HAP-1 (cell line): ENCODE measurements at regions not wholly inside any gene's neighbourhood (a gene's known extent, or its start where the extent isn't known, plus 50 kb on each side); places are given as distances from the start of the nearest gene placed in this dataset.
"Not testable (repeated sequence)": the region's sequence is repeated elsewhere in the genome, so short reads cannot be mapped to it uniquely, and the experiment has no call there.

ENCODE experiments used
- DNase-seq, 2 experiments: peaks; one replicate each; pipeline ENCODE4 v3.0.0-alpha.2; 2016 to 2020; ENCODE audit warnings: low spot score in 2 of 2
- H3K27me3 ChIP-seq: fragments of 250-450 bp; sonication (Bioruptor Pico); 2 replicates; pipeline ENCODE4 v1.5.1; 2020; ENCODE audit warnings: low read depth, mild to moderate bottlenecking, moderate library complexity
- H3K36me3 ChIP-seq: fragments of 250-450 bp; sonication (Bioruptor Pico); replicated peaks from 2 replicates; pipeline ENCODE4 v1.5.1; 2020; ENCODE audit warnings: mild to moderate bottlenecking
- H3K4me1 ChIP-seq: fragments of 250-450 bp; sonication (Bioruptor Pico); 2 replicates; pipeline ENCODE4 v1.5.1; 2020; ENCODE audit warnings: mild to moderate bottlenecking
- H3K4me3 ChIP-seq: fragments of 250-450 bp; sonication (Bioruptor Pico); 2 replicates; pipeline ENCODE4 v1.5.1; 2020; ENCODE audit warnings: mild to moderate bottlenecking, moderate library complexity
- H3K9me3 ChIP-seq: fragments of 250-450 bp; sonication (Bioruptor Pico); 2 replicates; pipeline ENCODE4 v1.5.1; 2020; ENCODE audit warnings: mild to moderate bottlenecking, moderate library complexity
- in situ Hi-C: fragments of 300-500 bp; cut with MboI; formaldehyde crosslinking; loops from 3 replicates; pipeline ENCODE4 v1.14.3; 2020; ENCODE audit warnings: low sequenced_read_pairs, inconsistent platforms, mixed read lengths

DNA sequence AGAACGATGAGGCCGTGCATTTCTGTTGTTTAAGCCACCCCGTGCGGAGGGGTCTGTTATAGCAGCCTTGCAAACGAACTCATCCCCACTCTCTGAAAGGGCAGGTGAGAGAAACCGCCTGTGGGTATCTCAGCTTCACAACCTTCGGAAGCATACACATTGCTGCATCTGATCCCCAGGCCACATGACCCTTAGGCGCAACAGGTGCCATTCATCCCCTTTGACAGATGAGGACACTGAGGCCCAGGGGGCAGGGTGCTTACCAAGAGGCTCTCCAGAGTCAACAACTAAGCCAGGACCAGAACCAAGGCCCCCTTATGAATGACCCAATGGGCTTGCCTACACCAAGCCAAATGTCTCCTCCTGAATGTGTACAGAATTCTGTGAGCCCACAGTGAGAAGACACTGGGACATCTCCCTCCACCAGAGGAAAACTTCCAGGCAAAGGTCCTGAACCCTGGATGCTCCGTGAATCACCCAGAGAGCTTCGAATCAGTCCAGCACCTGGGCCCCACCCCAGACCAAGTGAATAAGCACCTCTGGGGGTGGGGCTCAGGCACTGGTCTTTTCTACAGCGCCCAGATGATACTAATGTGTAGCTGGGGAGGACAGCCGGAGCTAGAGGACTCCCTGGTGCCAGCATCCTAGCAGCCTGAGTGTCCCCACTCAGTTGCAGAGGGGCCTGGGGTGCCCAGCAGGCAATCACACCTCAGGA, 83.2 kb downstream of the BUD13 start:
- H3K36me3 ChIP-seq: no peaks in the 10 kb centered on the region
- no peaks in the 10 kb centered on the region for H3K9me3 ChIP-seq
- in situ Hi-C loops: loop anchor here (25.0 kb wide), 1 partner anchor 1352 kb away; no protein-coding TSS in a partner anchor
- H3K4me3 ChIP-seq: no peak overlapping the region
- H3K27me3 ChIP-seq: peaks cover 3% of the 10 kb centered on the region
- no peak for DNase-seq
- H3K4me1 ChIP-seq: no peaks in the 10 kb centered on the region

DNA sequence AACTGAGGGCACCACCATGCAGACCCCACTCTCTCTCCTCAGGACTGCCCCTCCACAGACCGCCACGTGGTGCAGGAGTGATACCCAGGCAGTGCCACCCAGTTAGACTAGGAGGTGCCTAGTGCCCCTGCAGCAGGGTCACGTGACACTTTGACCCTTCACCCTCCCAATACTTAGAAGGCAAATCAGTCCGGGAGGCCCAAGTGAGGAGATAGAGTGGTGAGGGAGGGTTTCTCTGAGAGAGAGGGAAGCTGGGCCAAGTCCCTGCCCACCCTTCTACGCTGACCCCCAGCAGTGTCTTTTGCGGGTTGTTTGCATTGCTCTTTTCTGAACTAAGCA, 84.6 kb downstream of the BUD13 start:
- no peaks in the 10 kb centered on the region for H3K36me3 ChIP-seq
- no peak for DNase-seq
- in situ Hi-C loops: loop anchor here (25.0 kb wide), 1 partner anchor 1351 kb away; no protein-coding TSS in a partner anchor
- H3K4me3 ChIP-seq: no peak overlapping the region
- H3K9me3 ChIP-seq: no peaks in the 10 kb centered on the region
- H3K27me3 ChIP-seq: peaks cover 3% of the 10 kb centered on the region
- no peaks in the 10 kb centered on the region for H3K4me1 ChIP-seq

DNA sequence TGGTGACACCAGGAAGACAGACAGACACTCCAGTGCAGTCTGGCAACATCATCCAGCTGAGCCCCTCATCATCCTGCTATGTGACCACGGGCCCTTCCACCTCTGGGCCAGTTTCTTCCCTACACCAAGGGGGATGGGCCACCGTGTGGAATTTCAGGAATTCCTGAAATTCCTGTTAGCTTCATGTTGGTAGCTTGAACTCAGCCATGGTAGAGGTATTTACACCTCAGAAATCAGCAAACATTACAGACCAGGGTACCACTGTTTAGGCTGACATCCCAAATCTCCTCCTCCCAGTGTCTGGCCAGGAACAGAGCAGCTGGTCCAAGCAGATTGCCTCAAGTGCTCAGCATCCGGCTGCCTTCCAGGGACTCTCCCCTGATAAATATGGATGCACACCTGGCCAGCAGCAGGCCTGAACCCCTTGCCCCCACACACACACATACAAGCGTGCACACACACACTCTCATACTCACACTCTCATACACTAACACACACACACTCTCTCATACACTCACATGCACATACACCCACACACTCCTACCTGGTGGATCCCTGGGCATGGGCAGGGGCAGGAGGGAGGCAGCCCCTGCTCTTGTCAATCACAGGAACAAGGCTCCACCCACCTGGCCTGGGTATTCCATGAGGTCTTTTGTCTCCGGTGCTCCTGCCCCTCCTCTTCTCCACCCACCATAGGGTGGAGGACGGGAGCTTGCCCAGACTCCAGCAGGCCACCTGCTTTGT, 85.2 kb downstream of the BUD13 start:
- DNase-seq: no peak
- Histone ChIP-seq H3K4me1 (no peaks in the 10 kb centered on the region), H3K4me3 (no peak overlapping the region), H3K9me3 (no peaks in the 10 kb centered on the region; the same call in 1 of the 2 replicates), H3K36me3 (no peaks in the 10 kb centered on the region), H3K27me3 (peaks cover 3% of the 10 kb centered on the region)
- in situ Hi-C loops: loop anchor here (25.0 kb wide), 1 partner anchor 1350 kb away; no protein-coding TSS in a partner anchor

DNA sequence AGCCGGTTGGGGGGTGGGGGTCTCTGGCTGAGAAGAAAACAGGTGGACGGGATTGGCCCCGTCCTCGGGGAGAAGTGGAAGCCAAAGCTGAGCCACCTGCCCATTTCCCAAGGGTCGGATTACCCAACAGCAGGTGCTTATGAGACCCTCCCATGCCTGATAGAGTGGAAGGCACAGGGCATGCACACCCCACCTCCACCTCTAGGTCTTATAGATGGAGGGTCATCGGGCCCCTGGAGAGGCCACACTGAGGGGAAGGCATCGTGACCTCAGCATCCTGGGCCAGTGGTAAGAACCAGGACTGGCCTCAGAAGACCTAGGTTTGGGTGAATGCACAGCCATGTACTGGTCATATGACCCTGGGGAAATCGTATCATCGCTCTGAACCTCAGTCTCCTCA, 85.9 kb downstream of the BUD13 start:
- peaks cover 3% of the 10 kb centered on the region for H3K27me3 ChIP-seq
- no peaks in the 10 kb centered on the region for H3K36me3 ChIP-seq
- in situ Hi-C loops: loop anchor here (25.0 kb wide), 1 partner anchor 1350 kb away; no protein-coding TSS in a partner anchor
- H3K4me3 ChIP-seq: no peak overlapping the region
- H3K9me3 ChIP-seq: no peaks in the 10 kb centered on the region; the same call in 1 of the 2 replicates
- no peak for DNase-seq
- no peaks in the 10 kb centered on the region for H3K4me1 ChIP-seq

DNA sequence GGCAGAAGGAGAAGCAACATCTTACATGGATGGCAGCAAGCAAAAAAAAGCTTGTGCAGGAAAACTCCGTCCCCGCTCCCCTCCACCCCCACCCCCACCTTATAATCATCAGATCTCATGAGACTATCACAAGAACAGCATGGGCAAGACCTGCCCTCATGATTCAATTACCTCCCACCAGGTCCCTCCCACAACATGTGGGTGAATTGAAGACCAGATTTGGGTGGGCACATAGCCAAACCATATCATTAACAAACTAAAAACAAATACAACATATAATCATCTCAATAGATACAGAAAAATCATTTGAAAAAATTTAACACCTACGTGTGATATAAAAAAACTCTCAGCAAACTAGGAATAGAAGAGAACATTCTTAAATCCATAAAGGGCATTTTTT, 88.8 kb downstream of the BUD13 start:
- H3K4me3 ChIP-seq: no peak overlapping the region
- no peak for DNase-seq
- H3K27me3 ChIP-seq: peaks cover 8% of the 10 kb centered on the region
- no peaks in the 10 kb centered on the region for H3K36me3 ChIP-seq
- no peaks in the 10 kb centered on the region for H3K4me1 ChIP-seq
- no peaks in the 10 kb centered on the region; the same call in 1 of the 2 replicates for H3K9me3 ChIP-seq
- in situ Hi-C loops: loop anchor here (25.0 kb wide), 1 partner anchor 1347 kb away; no protein-coding TSS in a partner anchor

DNA sequence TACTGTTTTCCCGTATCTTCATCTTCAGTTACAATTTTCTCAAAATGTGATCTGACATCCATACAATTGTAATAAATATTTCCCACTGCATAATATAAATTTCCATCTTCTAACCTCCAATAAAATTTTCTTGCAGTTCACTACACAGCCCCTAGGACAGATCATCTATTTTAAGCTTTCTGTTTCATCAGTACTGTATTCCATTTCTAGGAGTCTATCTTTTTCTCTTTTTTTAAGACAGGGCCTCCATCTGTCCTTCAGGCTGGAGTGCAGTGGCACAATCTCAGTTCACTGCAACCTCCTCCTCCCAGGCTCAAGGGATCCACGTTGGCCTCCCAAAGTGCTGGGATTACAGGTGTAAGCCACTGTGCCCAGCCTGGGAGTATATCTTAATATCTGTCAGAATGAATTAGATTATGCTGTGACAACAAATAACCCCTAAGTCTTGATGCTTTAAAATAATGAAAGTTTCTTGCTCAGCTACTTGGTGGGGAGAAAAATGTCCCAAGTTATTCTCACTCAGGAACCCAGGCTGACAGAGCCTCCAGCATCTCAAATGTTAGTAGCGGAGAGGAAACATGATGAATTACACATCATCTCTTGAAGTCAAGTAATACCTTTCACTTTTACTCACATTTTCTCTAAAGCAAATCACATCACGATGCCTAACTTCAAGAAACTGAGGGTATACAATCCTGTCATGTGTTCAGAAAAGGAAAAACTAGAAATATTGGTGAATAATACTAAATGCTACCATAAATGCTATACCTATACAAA, 92.2 kb downstream of the BUD13 start:
- Histone ChIP-seq H3K4me1 (no peaks in the 10 kb centered on the region), H3K4me3 (no peak overlapping the region), H3K36me3 (no peaks in the 10 kb centered on the region), H3K27me3 (peaks cover 8% of the 10 kb centered on the region), H3K9me3 (no peaks in the 10 kb centered on the region; the same call in 1 of the 2 replicates)
- no peak for DNase-seq
- in situ Hi-C loops: loop anchor here (25.0 kb wide), 1 partner anchor 1343 kb away; no protein-coding TSS in a partner anchor

DNA sequence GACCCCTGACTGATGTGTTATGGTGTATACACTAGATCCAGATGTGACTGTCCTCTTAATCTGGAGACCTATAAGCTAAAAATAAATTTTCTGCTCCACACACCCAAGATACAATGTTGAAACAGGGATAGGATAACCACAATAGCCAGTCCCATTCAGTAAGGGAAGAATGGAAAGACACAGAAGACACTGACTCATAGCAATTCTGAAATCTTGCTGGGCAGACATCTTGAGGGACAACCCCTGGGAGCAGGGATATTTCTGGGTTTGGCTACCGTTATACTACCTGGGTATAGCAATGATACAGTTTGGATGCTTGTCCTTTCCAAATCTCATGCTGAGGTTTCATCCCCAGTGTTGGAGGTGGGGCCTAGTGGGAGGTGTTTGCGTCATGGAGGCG, 93.9 kb downstream of the BUD13 start:
- no peak for DNase-seq
- H3K4me3 ChIP-seq: no peak overlapping the region
- peaks cover 5% of the 10 kb centered on the region; the same call in 1 of the 2 replicates for H3K27me3 ChIP-seq
- no peaks in the 10 kb centered on the region for H3K36me3 ChIP-seq
- no peaks in the 10 kb centered on the region for H3K4me1 ChIP-seq
- in situ Hi-C loops: loop anchor here (25.0 kb wide), 1 partner anchor 1342 kb away; no protein-coding TSS in a partner anchor
- H3K9me3 ChIP-seq: no peaks in the 10 kb centered on the region; the same call in 1 of the 2 replicates

DNA sequence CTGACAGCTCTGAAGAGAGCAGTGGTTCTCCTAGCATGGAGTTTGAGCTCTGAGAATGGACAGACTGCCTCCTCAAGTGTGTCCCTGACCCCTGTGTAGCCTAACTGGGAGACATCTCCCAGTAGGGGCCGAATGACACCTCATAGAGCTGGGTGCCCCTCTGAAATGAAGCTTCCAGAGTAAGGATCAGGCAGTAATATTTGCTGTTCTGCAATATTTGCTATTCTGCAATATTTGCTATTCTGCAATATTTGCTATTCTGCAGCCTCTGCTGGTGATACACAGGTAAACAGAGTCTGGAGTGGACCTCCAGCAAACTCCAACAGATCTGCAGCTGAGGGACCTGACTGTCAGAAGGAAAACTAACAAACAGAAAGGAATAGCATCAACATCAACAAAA, 105.5 kb downstream of the BUD13 start:
- H3K27me3 ChIP-seq, H3K9me3 ChIP-seq, H3K36me3 ChIP-seq, in situ Hi-C loops, DNase-seq, H3K4me3 ChIP-seq, H3K4me1 ChIP-seq: not testable (repeated sequence)

DNA sequence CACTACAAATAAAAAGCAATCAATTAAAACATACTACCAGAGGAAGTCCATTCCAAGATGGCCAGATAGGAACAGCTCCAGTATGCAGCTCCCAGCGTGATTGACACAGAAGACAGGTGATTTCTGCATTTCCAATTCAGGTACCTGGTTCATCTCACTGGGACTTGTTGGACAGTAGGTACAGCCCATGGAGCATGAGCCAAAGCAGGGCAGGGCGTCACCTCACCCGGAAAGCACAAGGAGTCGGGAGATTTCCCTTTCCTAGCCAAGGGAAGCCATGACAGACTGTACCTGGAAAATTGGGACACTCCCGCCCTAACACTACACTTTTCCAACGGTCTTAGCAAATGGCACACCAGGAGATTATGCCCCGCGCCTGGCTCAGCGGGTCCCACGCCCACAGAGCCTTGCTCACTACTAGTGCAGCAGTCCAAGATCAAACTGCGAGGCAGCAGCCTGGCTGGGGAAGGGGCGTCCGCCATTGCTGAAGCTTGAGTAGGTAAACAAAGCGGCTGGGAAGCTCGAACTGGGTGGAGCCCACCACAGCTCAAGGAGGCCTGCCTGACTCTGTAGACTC, 106.0 kb downstream of the BUD13 start:
- H3K4me3 ChIP-seq, H3K9me3 ChIP-seq, H3K27me3 ChIP-seq, in situ Hi-C loops, H3K4me1 ChIP-seq, DNase-seq, H3K36me3 ChIP-seq: not testable (repeated sequence)

DNA sequence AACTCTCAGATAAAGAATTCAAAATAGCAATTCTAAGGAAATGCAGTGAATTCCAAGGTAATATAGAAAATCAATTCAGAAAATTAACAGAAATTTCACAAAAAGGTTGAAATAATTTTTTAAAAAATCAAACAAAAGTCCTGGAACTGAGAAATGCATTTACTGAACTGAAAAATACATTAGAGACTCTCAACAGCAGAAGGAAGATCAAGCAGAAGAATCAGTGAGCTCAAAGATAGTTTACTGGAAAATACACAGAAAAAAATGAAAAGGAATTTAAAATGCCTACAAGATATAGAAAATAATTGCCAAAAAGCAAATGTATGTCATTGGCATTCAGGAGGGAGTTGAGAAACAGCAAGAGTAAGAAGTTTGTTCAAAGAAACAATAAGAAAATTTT, 107.3 kb downstream of the BUD13 start:
- no peak for DNase-seq
- Histone ChIP-seq H3K27me3 (peaks cover 8% of the 10 kb centered on the region), H3K4me3 (no peak overlapping the region), H3K9me3 (0 out of 2 replicates have a peak, but pooled peaks cover 7% of the 10 kb centered on the region), H3K4me1 (no peaks in the 10 kb centered on the region), H3K36me3 (no peaks in the 10 kb centered on the region)
- in situ Hi-C loops: no loop called here

DNA sequence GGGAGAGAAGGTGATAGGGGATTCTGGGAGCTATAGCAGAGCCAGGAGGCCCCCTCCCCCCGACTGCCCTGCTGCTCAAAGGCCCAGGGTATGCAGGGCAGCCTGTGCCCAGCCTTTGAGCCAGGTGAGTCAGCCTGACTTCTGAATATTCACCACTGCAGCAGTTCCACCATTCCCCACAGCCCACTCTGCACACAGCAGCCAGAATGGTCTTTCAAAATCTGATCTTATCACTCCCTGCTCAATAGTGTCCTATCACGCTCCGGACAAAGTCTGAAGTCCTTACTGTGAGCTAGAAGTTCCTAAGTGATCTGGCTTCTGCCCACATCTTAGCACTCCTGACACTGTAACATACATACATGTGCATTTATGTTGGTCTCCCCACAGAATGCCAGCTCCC, 111.7 kb downstream of the BUD13 start:
- Histone ChIP-seq H3K9me3 (0 out of 2 replicates have a peak, but pooled peaks cover 2% of the 10 kb centered on the region), H3K4me3 (no peak overlapping the region), H3K4me1 (no peaks in the 10 kb centered on the region), H3K27me3 (peaks cover 8% of the 10 kb centered on the region), H3K36me3 (no peaks in the 10 kb centered on the region)
- DNase-seq: no peak
- in situ Hi-C loops: no loop called here

DNA sequence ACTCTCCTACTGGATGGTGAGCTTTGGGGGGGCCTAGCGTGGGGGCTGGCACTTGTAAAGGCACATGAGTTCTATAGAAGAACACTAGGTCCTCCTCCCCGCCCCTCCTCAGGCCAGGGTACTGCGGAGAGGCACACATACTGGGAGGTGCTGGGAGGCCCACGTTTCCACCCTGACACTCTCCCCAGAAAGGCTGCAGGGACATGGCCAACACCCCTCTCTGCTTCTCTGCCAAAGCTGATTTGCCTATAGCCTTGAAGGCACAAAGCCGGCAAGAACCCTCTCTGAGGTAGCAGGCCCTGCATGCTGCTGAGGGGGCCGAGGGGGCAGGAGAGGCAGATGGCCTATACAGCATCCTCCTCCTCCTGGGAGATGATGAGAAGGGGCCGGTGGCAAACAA, 112.8 kb downstream of the BUD13 start:
- H3K9me3 ChIP-seq: no peaks in the 10 kb centered on the region
- in situ Hi-C loops: no loop called here
- H3K36me3 ChIP-seq: no peaks in the 10 kb centered on the region
- H3K4me1 ChIP-seq: no peaks in the 10 kb centered on the region
- peaks cover 6% of the 10 kb centered on the region for H3K27me3 ChIP-seq
- no peak for DNase-seq
- H3K4me3 ChIP-seq: no peak overlapping the region

DNA sequence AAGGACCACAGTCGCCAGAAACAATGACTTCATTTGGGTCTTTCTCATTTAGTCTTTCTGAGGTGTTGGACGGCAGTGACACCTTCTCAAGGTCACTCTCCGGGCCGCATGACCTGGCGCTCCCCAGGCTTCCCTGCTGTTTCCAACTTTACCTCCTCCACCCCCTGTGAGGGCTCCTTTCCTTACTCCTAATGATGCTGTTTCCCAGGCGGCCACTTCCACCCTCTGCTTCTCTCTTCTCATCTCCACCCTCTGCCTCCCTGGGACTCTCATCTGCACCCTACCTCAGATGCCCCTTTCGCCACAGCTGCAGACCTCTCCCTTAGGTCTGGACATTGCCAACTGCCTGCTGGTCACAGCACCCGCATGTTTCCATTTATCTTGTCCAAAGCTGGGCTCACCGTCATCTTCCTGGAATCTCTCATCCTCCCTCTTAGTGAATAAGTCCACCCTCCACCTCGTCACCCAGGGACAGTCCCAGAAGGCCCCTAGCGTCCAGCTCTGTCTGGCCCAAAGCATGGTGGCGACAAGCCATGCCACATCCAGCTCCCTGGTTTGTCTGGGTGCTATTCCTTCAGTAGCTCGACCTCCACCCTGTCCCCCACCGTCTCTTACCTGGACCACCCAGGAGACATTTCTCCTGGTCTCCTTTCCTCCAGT, 113.8 kb downstream of the BUD13 start:
- Histone ChIP-seq H3K9me3 (no peaks in the 10 kb centered on the region), H3K27me3 (peaks cover under 1% of the 10 kb centered on the region), H3K4me1 (no peaks in the 10 kb centered on the region), H3K36me3 (no peaks in the 10 kb centered on the region), H3K4me3 (no peak overlapping the region)
- DNase-seq: no peak
- in situ Hi-C loops: no loop called here
